Body of pancreas (tissue), 4 donors: ENCODE measurements at regions not wholly inside any gene's neighbourhood (a gene's known extent, or its start where the extent isn't known, plus 50 kb on each side); places are given as distances from the start of the nearest gene placed in this dataset.

Experiments
- POLR2A ChIP-seq, 3 donors: fragments of 450-650 bp; IDR thresholded peaks; one replicate each; pipeline ENCODE4 v1.6.1; 2016; ENCODE audit warnings: antibody characterized with exemption in 3 of 3, mild to moderate bottlenecking in 2 of 3
- TF ChIP-seq, protein P1 (sequence below), 7 experiments: fragments of 450-650 bp in 4 of 7; fragments of 200-600 bp in 3 of 7; sonication (generic) in 3 of 7; IDR thresholded peaks; one replicate each; pipeline ENCODE4 v1.5.1; 2016 to 2019; ENCODE audit warnings: antibody characterized with exemption in 7 of 7

DNA sequence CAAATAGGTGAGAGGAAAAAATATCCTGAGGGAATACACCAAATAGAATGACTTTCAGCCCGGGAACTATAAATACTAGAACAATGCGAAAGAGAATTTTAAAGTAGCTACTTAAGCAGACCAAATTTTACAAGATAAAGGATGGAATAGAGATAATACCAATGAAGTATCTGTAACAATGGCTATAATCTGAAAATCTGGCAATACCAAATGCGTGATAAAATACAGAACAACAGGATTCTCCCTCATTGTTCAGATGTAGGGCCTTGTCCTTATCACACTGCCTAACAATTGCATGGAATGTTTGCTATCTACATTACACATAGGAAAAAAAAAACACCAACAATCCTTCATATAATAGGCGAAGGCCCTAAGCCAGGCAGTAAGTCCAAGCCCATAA is 815.4 kb upstream of the MDGA2 start:
- TF ChIP-seq, protein P1, sequence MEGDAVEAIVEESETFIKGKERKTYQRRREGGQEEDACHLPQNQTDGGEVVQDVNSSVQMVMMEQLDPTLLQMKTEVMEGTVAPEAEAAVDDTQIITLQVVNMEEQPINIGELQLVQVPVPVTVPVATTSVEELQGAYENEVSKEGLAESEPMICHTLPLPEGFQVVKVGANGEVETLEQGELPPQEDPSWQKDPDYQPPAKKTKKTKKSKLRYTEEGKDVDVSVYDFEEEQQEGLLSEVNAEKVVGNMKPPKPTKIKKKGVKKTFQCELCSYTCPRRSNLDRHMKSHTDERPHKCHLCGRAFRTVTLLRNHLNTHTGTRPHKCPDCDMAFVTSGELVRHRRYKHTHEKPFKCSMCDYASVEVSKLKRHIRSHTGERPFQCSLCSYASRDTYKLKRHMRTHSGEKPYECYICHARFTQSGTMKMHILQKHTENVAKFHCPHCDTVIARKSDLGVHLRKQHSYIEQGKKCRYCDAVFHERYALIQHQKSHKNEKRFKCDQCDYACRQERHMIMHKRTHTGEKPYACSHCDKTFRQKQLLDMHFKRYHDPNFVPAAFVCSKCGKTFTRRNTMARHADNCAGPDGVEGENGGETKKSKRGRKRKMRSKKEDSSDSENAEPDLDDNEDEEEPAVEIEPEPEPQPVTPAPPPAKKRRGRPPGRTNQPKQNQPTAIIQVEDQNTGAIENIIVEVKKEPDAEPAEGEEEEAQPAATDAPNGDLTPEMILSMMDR (IDR thresholded peaks at IDR 0.05): no peak
- TF ChIP-seq POLR2A (IDR thresholded peaks at IDR 0.05): no peak
